H1 (cell line): ENCODE measurements at regions not wholly inside any gene's neighbourhood (a gene's known extent, or its start where the extent isn't known, plus 50 kb on each side); places are given as distances from the start of the nearest gene placed in this dataset.

Experiments used
- CTCF ChIA-PET: fragments of 300-600 bp; sonication (Branson Sonifier 250); formaldehyde crosslinking; loops from one replicate; lab custom pipeline; 2021; ENCODE audit not compliant: partially characterized antibody; lab: Charles Lee
- POLR2A ChIA-PET: fragments of 300-600 bp; sonication (Branson Sonifier 250); formaldehyde crosslinking; loops from one replicate; lab custom pipeline; 2021; ENCODE audit warnings: inconsistent platforms; ENCODE audit not compliant: partially characterized antibody; lab: Charles Lee
- DNase-seq, 2 experiments: peaks; one replicate each; pipeline versions ENCODE4 v3.0.0 to v3.0.0-alpha.2; 2010 to 2022; ENCODE audit warnings: low spot score in 2 of 2, low read depth in 1 of 2, mixed read lengths in 1 of 2
- FAIRE-seq: peaks from 2 replicates; lab custom pipeline; 2011; peaks lifted over from hg19 to GRCh38; lab: Jason Lieb, UNC
- H2AFZ ChIP-seq: 2 replicates; pipeline ENCODE4 v1.8.1; 2012; ENCODE audit warnings: low read length, inconsistent platforms
- H2AK5ac ChIP-seq: 2 replicates; pipeline ENCODE4 v1.6.1; 2013; ENCODE audit warnings: low read depth, low read length
- H2BK120ac ChIP-seq: replicated peaks from 2 replicates; pipeline ENCODE3; 2013; ENCODE audit warnings: low read depth, low read length, inconsistent platforms
- H2BK12ac ChIP-seq: 2 replicates; pipeline ENCODE4 v1.6.1; 2013; ENCODE audit warnings: low read depth, low read length
- H2BK15ac ChIP-seq: 2 replicates; pipeline ENCODE4 v1.6.1; 2013; ENCODE audit warnings: low read length
- H2BK20ac ChIP-seq: 2 replicates; pipeline ENCODE4 v1.6.1; 2013; ENCODE audit warnings: low read length
- H2BK5ac ChIP-seq: 2 replicates; pipeline ENCODE4 v1.6.1; 2013; ENCODE audit warnings: low read depth, low read length
- H3K14ac ChIP-seq: 2 replicates; pipeline ENCODE4 v1.6.1; 2013; ENCODE audit warnings: inconsistent platforms; ENCODE audit not compliant: insufficient read length
- H3K18ac ChIP-seq: 2 replicates; pipeline ENCODE4 v1.6.1; 2013; ENCODE audit warnings: low read length; ENCODE audit errors: extremely low read depth
- H3K23ac ChIP-seq: 2 replicates; pipeline ENCODE4 v1.6.1; 2013; ENCODE audit warnings: inconsistent platforms; ENCODE audit not compliant: insufficient read length
- H3K23me2 ChIP-seq: 2 replicates; pipeline ENCODE4 v1.6.1; 2013; ENCODE audit warnings: low read depth, low read length
- H3K27ac ChIP-seq: 2 replicates; pipeline ENCODE4 v1.6.1; 2011; ENCODE audit warnings: low read depth, low read length, inconsistent platforms
- H3K27me3 ChIP-seq, 4 experiments: replicated peaks in 1 of 4; 1 replicate in 1 of 4; 2 replicates in 3 of 4; pipeline versions ENCODE4 v1.6.1 to v1.8.1; 2011 to 2013; ENCODE audit warnings: low read length in 3 of 4, mild to moderate bottlenecking in 3 of 4, inconsistent platforms in 2 of 4, mixed read lengths in 2 of 4, moderate library complexity in 1 of 4; ENCODE audit not compliant: control insufficient read depth in 3 of 4, insufficient read depth in 3 of 4; ENCODE audit errors: extremely low read depth in 1 of 4
- H3K36me3 ChIP-seq, 4 experiments: 2 replicates each; pipeline versions ENCODE4 v1.6.1 to v1.8.1; 2011 to 2013; ENCODE audit warnings: mild to moderate bottlenecking in 4 of 4, low read length in 3 of 4, moderate library complexity in 2 of 4, control low read depth in 1 of 4, inconsistent platforms in 1 of 4; ENCODE audit not compliant: insufficient read depth in 4 of 4, control insufficient read depth in 2 of 4
- H3K4ac ChIP-seq: replicated peaks from 2 replicates; pipeline ENCODE3; 2013; ENCODE audit warnings: low read length, low read depth, mixed read lengths, inconsistent platforms; ENCODE audit not compliant: insufficient read length
- H3K4me1 ChIP-seq, 4 experiments: replicated peaks in 1 of 4; 1 replicate in 1 of 4; 2 replicates in 3 of 4; pipeline versions ENCODE4 v1.6.1 to v1.8.1; 2011 to 2013; ENCODE audit warnings: low read length in 3 of 4, inconsistent platforms in 2 of 4, mixed read lengths in 1 of 4; ENCODE audit not compliant: insufficient read depth in 4 of 4, control insufficient read depth in 3 of 4
- H3K4me2 ChIP-seq, 2 experiments: 2 replicates each; pipeline versions ENCODE4 v1.6.1 to v1.8.1; 2011 to 2013; ENCODE audit warnings: low read depth in 2 of 2, low read length in 2 of 2, control low read depth in 1 of 2, inconsistent platforms in 1 of 2, mild to moderate bottlenecking in 1 of 2; ENCODE audit not compliant: insufficient read depth in 1 of 2
- H3K4me3 ChIP-seq, 4 experiments: fragments of 200-600, 300-600 bp in 1 of 4; sonication (generic), shearing (Covaris generic), sonication (Bioruptor Twin) in 1 of 4; 2 replicates each; pipeline versions ENCODE4 v1.5.1 to v1.8.1; 2011 to 2016; ENCODE audit warnings: low read length in 4 of 4, low read depth in 3 of 4, control low read depth in 2 of 4, inconsistent platforms in 2 of 4, mild to moderate bottlenecking in 2 of 4, mixed read lengths in 1 of 4, moderate library complexity in 1 of 4; ENCODE audit not compliant: insufficient read depth in 2 of 4; ENCODE audit errors: extremely low read depth in 1 of 4
- H3K56ac ChIP-seq: replicated peaks from 2 replicates; pipeline ENCODE3; 2013; ENCODE audit warnings: low read depth, mild to moderate bottlenecking, mixed read lengths, low read length, inconsistent platforms; ENCODE audit not compliant: insufficient read length
- H3K79me1 ChIP-seq: 2 replicates; pipeline ENCODE4 v1.6.1; 2013; ENCODE audit warnings: low read depth, low read length, control low read depth
- H3K79me2 ChIP-seq, 2 experiments: 2 replicates each; pipeline versions ENCODE4 v1.6.1 to v1.8.1; 2012 to 2013; ENCODE audit warnings: low read length in 2 of 2, mild to moderate bottlenecking in 2 of 2, inconsistent platforms in 1 of 2; ENCODE audit not compliant: insufficient read depth in 2 of 2, control insufficient read depth in 1 of 2
- H3K9ac ChIP-seq, 4 experiments: replicated peaks in 1 of 4; 1 replicate in 1 of 4; 2 replicates in 3 of 4; pipeline versions ENCODE4 v1.6.1 to v1.8.1; 2011 to 2013; ENCODE audit warnings: low read depth in 3 of 4, low read length in 3 of 4, control low read depth in 2 of 4, mild to moderate bottlenecking in 2 of 4, moderate library complexity in 2 of 4, inconsistent platforms in 1 of 4; ENCODE audit errors: extremely low read depth in 1 of 4
- H3K9me3 ChIP-seq, 2 experiments: 2 replicates each; pipeline versions ENCODE4 v1.6.1 to v1.8.1; 2012 to 2013; ENCODE audit warnings: mild to moderate bottlenecking in 2 of 2, moderate library complexity in 2 of 2, control low read depth in 1 of 2, inconsistent platforms in 1 of 2, low read depth in 1 of 2, low read length in 1 of 2, mixed read lengths in 1 of 2; ENCODE audit not compliant: insufficient read depth in 2 of 2
- H4K20me1 ChIP-seq, 2 experiments: replicated peaks in 1 of 2; 2 replicates each; pipeline versions ENCODE3 to v1.8.1; 2011 to 2013; ENCODE audit warnings: inconsistent platforms in 2 of 2, low read length in 2 of 2, mild to moderate bottlenecking in 1 of 2; ENCODE audit not compliant: insufficient read depth in 2 of 2, control insufficient read depth in 1 of 2
- H4K5ac ChIP-seq: 2 replicates; pipeline ENCODE4 v1.6.1; 2013; ENCODE audit warnings: low read length, low read depth, mixed read lengths, inconsistent platforms; ENCODE audit not compliant: insufficient read length
- H4K8ac ChIP-seq: 2 replicates; pipeline ENCODE4 v1.8.0; 2013; ENCODE audit warnings: mild to moderate bottlenecking, moderate library complexity, low read length, inconsistent platforms; ENCODE audit not compliant: insufficient read depth; ENCODE audit errors: extremely low read depth
- H4K91ac ChIP-seq: replicated peaks from 2 replicates; pipeline ENCODE3; 2013; ENCODE audit warnings: low read length, mixed read lengths, inconsistent platforms; ENCODE audit not compliant: insufficient read length
- ATF3 ChIP-seq: IDR thresholded peaks from 2 replicates; pipeline ENCODE4 v1.6.1; 2011; ENCODE audit warnings: low read depth, mild to moderate bottlenecking, low read length; ENCODE audit not compliant: insufficient read depth
- CBX5 ChIP-seq: fragments of 300-800, 300-1000 bp; sonication (generic); IDR thresholded peaks from 2 replicates; pipeline ENCODE4 v1.7.1; 2016; ENCODE audit warnings: antibody characterized with exemption, low read length, low read depth
- CHD2 ChIP-seq: IDR thresholded peaks from 2 replicates; pipeline ENCODE4 v1.6.1; 2012; ENCODE audit warnings: low read length, improper control_type of control experiment
- MAFK ChIP-seq: IDR thresholded peaks from 2 replicates; pipeline ENCODE4 v1.6.1; 2012; ENCODE audit warnings: low read depth, mild to moderate bottlenecking, improper control_type of control experiment, low read length
- PHF8 ChIP-seq: fragments of 200-600 bp; sonication (generic); conservative IDR thresholded peaks from 2 replicates; pipeline ENCODE4 v1.7.1; 2012; ENCODE audit warnings: low read depth, mild to moderate bottlenecking, inconsistent platforms, low read length, moderate library complexity
- RBBP5 ChIP-seq: IDR thresholded peaks from 2 replicates; pipeline ENCODE4 v1.7.1; 2012; ENCODE audit warnings: low read depth, mild to moderate bottlenecking, inconsistent platforms, low read length, moderate library complexity, borderline replicate concordance
- RFX5 ChIP-seq: IDR thresholded peaks from 2 replicates; pipeline ENCODE4 v1.6.1; 2011; ENCODE audit warnings: low read depth, low read length, improper control_type of control experiment, borderline replicate concordance
- TAF7 ChIP-seq: optimal IDR thresholded peaks from 2 replicates; pipeline ENCODE3; 2011; ENCODE audit warnings: low read depth, mild to moderate bottlenecking, inconsistent platforms, low read length, moderate library complexity, borderline replicate concordance
- TCF12 ChIP-seq: IDR thresholded peaks from 2 replicates; pipeline ENCODE4 v1.6.1; 2011; ENCODE audit warnings: low read depth, mild to moderate bottlenecking, low read length
- TEAD4 ChIP-seq: IDR thresholded peaks from 2 replicates; pipeline ENCODE4 v1.6.1; 2012; ENCODE audit warnings: low read depth, low read length, inconsistent platforms, mixed read lengths
- WGBS, 2 experiments: shearing (Covaris generic) in 1 of 2; methylation state at CpG; one replicate each; pipeline versions ENCODE4 v1.1.6 to v1.1.7; 2013 to 2015; ENCODE audit warnings: low lambda C conversion rate in 2 of 2, mixed read lengths in 2 of 2, inconsistent platforms in 1 of 2, low coverage in 1 of 2, missing lambda C conversion rate in 1 of 2; ENCODE audit not compliant: insufficient replicate concordance in 2 of 2, insufficient coverage in 1 of 2, insufficient read length in 1 of 2; ENCODE audit errors: extremely low coverage in 1 of 2, missing lambda C conversion rate in 1 of 2; 5-methylcytosine and 5-hydroxymethylcytosine counted together

- Histone ChIP-seq H3K27me3 (no peaks in the 10 kb centered on the region), H4K5ac (no peak overlapping the region), H3K4me1 (no peaks in the 10 kb centered on the region), H3K4me3 (no peak overlapping the region), H3K23ac (no peak overlapping the region), H2BK15ac (no peak overlapping the region), H3K79me1 (no peaks in the 10 kb centered on the region), H3K9me3 (no peaks in the 10 kb centered on the region), H3K4me2 (no peak overlapping the region), H4K20me1 (no peaks in the 10 kb centered on the region), H3K56ac (no peak overlapping the region), H3K23me2 (no peaks in the 10 kb centered on the region), H2AK5ac (no peak overlapping the region), H2AFZ (no peak overlapping the region), H3K36me3 (no peaks in the 10 kb centered on the region), H3K27ac (no peak overlapping the region), H3K18ac (no peak overlapping the region), H2BK20ac (no peak overlapping the region), H4K91ac (no peak overlapping the region), H4K8ac (no peak overlapping the region), H2BK12ac (no peak overlapping the region), H2BK120ac (no peak overlapping the region), H2BK5ac (no peak overlapping the region), H3K4ac (no peak overlapping the region), H3K79me2 (no peaks in the 10 kb centered on the region), H3K14ac (no peak overlapping the region), H3K9ac (no peak overlapping the region)
- POLR2A ChIA-PET = no interaction called here
- 73% methylated on average over 8 of the region's 8 CpGs; no CpG with 5 or more reads in 1 of the 2 experiments for WGBS, 2 experiments
- CTCF ChIA-PET = interaction anchor here (1.0 to 1.9 kb wide), 3 partner anchors 26 to 102 kb away, joined by 3 to 6 read pairs (median 3); no protein-coding TSS in a partner anchor
- FAIRE-seq = no peak
- no peak for DNase-seq
- TF ChIP-seq CBX5 = no peak
- no peak for TF ChIP-seq PHF8
- TF ChIP-seq TCF12 = no peak
- no peak for TF ChIP-seq TEAD4
- TF ChIP-seq CHD2 = no peak
- no peak for TF ChIP-seq TAF7
- TF ChIP-seq RBBP5 = no peak
- TF ChIP-seq RFX5 = no peak
- no peak for TF ChIP-seq ATF3
- no peak for TF ChIP-seq MAFK
Measured at GRCh38 chr1:233543338-233544255, 70.3 kb upstream of the KCNK1 start.
